Peyer's patch (tissue), 4 donors: ENCODE measurements at regions not wholly inside any gene's neighbourhood (a gene's known extent, or its start where the extent isn't known, plus 50 kb on each side); places are given as distances from the start of the nearest gene placed in this dataset.

Source experiments
- DNase-seq, 3 donors: peaks; one replicate each; pipeline ENCODE4 v3.0.0-alpha.2; 2017 to 2019
- H3K27ac ChIP-seq, 4 donors: fragments of 200-600 bp; sonication (generic); one replicate each; pipeline ENCODE4 v1.5.1; 2016 to 2019
- H3K27me3 ChIP-seq, 2 donors: fragments of 200-600 bp; sonication (generic); one replicate each; pipeline ENCODE4 v1.5.1; 2019
- H3K36me3 ChIP-seq, 3 donors: fragments of 200-600 bp; sonication (generic); one replicate each; pipeline ENCODE4 v1.5.1; 2016 to 2019
- H3K4me1 ChIP-seq, 4 donors: fragments of 200-600 bp; sonication (generic); one replicate each; pipeline ENCODE4 v1.5.1; 2016 to 2019
- H3K4me3 ChIP-seq, 4 donors: fragments of 200-600 bp; sonication (generic); 1 replicate in 3 of 4; 2 replicates in 1 of 4; pipeline ENCODE4 v1.5.1; 2016 to 2019; ENCODE audit warnings: mild to moderate bottlenecking in 1 of 4
- H3K9me3 ChIP-seq, 4 donors: fragments of 200-600 bp; sonication (generic); one replicate each; pipeline ENCODE4 v1.5.1; 2016 to 2019; ENCODE audit warnings: mild to moderate bottlenecking in 1 of 4
- CTCF ChIP-seq, 6 experiments: fragments of 450-650 bp in 4 of 6; fragments of 200-600 bp in 2 of 6; sonication (generic) in 1 of 6; IDR thresholded peaks; one replicate each; pipeline ENCODE4 v1.5.1; 2017 to 2019; ENCODE audit warnings: antibody characterized with exemption in 6 of 6, mild to moderate bottlenecking in 3 of 6, moderate library complexity in 1 of 6
- POLR2A ChIP-seq, 2 donors: fragments of 450-650 bp; IDR thresholded peaks; one replicate each; pipeline ENCODE4 v1.5.1; 2017; ENCODE audit warnings: antibody characterized with exemption in 2 of 2, mild to moderate bottlenecking in 2 of 2, moderate library complexity in 2 of 2

- H3K36me3 ChIP-seq, result no peaks in the 10 kb centered on the region
- H3K9me3 ChIP-seq, result no peaks in the 10 kb centered on the region
- H3K4me3 ChIP-seq, result no peak overlapping the region
- no peaks in the 10 kb centered on the region for H3K27me3 ChIP-seq
- no peak for DNase-seq
- H3K4me1 ChIP-seq, result no peaks in the 10 kb centered on the region
- H3K27ac ChIP-seq, result no peak overlapping the region
- TF ChIP-seq POLR2A (IDR thresholded peaks at IDR 0.05) (no peak), CTCF (IDR thresholded peaks at IDR 0.05) (no peak)
These were observed 728.8 kb downstream of the TYW1 start for GRCh38 chr7:67725423-67725822.

- no peak for TF ChIP-seq POLR2A (IDR thresholded peaks at IDR 0.05)
- no peak for TF ChIP-seq CTCF (IDR thresholded peaks at IDR 0.05)
These were observed 733.1 kb downstream of the TYW1 start for GRCh38 chr7:67729771-67730170.

GRCh38 chr7:67731704-67732103 is 735.1 kb downstream of the TYW1 start:
- no peak overlapping the region for H3K27ac ChIP-seq
- DNase-seq, result no peak
- TF ChIP-seq POLR2A (IDR thresholded peaks at IDR 0.05) (no peak), CTCF (IDR thresholded peaks at IDR 0.05) (no peak)
- H3K27me3 ChIP-seq, result no peaks in the 10 kb centered on the region
- H3K4me1 ChIP-seq, result no peaks in the 10 kb centered on the region
- H3K36me3 ChIP-seq, result no peaks in the 10 kb centered on the region
- no peak overlapping the region for H3K4me3 ChIP-seq
- no peaks in the 10 kb centered on the region for H3K9me3 ChIP-seq

More at GRCh38 chr7:67729771-67730170, 733.1 kb downstream of the TYW1 start:
- Histone ChIP-seq H3K4me1 (no peaks in the 10 kb centered on the region), H3K4me3 (no peak overlapping the region), H3K27ac (no peak overlapping the region), H3K9me3 (no peaks in the 10 kb centered on the region), H3K27me3 (no peaks in the 10 kb centered on the region), H3K36me3 (no peaks in the 10 kb centered on the region)
- no peak for DNase-seq

- no peaks in the 10 kb centered on the region for H3K4me1 ChIP-seq
- H3K9me3 ChIP-seq, result no peaks in the 10 kb centered on the region
- H3K4me3 ChIP-seq, result no peak overlapping the region
- TF ChIP-seq CTCF (IDR thresholded peaks at IDR 0.05), result no peak
- TF ChIP-seq POLR2A (IDR thresholded peaks at IDR 0.05), result no peak
- no peak for DNase-seq
- H3K27ac ChIP-seq, result no peak overlapping the region
- no peaks in the 10 kb centered on the region for H3K27me3 ChIP-seq
- no peaks in the 10 kb centered on the region for H3K36me3 ChIP-seq
These were observed 736.3 kb downstream of the TYW1 start for GRCh38 chr7:67732898-67733297.

GRCh38 chr7:67738145-67738544 is 741.5 kb downstream of the TYW1 start:
- H3K27ac ChIP-seq, result no peak overlapping the region
- H3K4me1 ChIP-seq, result no peaks in the 10 kb centered on the region
- H3K36me3 ChIP-seq, result no peaks in the 10 kb centered on the region
- no peak overlapping the region for H3K4me3 ChIP-seq
- DNase-seq, result no peak
- peaks cover 0 to 2% (median 0%) of the 10 kb centered on the region in 4 donors for H3K9me3 ChIP-seq
- no peak for TF ChIP-seq POLR2A (IDR thresholded peaks at IDR 0.05)
- no peaks in the 10 kb centered on the region for H3K27me3 ChIP-seq

- H3K36me3 ChIP-seq, result no peaks in the 10 kb centered on the region
- no peaks in the 10 kb centered on the region for H3K27me3 ChIP-seq
- H3K4me1 ChIP-seq, result no peaks in the 10 kb centered on the region
- TF ChIP-seq POLR2A (IDR thresholded peaks at IDR 0.05), result no peak
- TF ChIP-seq CTCF (IDR thresholded peaks at IDR 0.05), result no peak
- no peak overlapping the region for H3K27ac ChIP-seq
- no peak for DNase-seq
- no peak overlapping the region for H3K4me3 ChIP-seq
- peaks cover 0 to 2% (median 0%) of the 10 kb centered on the region in 4 donors for H3K9me3 ChIP-seq
These were observed 742.3 kb downstream of the TYW1 start for GRCh38 chr7:67738958-67739357.
